PC-9 (cell line): ENCODE measurements at regions not wholly inside any gene's neighbourhood (a gene's known extent, or its start where the extent isn't known, plus 50 kb on each side); places are given as distances from the start of the nearest gene placed in this dataset.

Experiments used
- BruUV-seq: library from RNA; stranded (reverse); fragments of 400-500 nt; replicated peaks from 2 replicates; lab custom pipeline; 2021; lab: Mats Ljungman, UMichigan
- CTCF ChIA-PET: fragments of 300-600 bp; sonication (Branson Sonifier 250); formaldehyde crosslinking; loops from one replicate; lab custom pipeline; 2022; ENCODE audit warnings: antibody characterized with exemption; lab: Charles Lee
- POLR2A ChIA-PET: fragments of 300-600 bp; sonication (Branson Sonifier 250); formaldehyde crosslinking; loops from one replicate; lab custom pipeline; 2022; ENCODE audit warnings: antibody characterized with exemption; ENCODE audit not compliant: unreplicated experiment; lab: Charles Lee
- DNase-seq, 2 experiments: peaks; one replicate each; pipeline versions ENCODE4 v3.0.0 to v3.0.0-alpha.2; 2015 to 2022; ENCODE audit warnings: mixed read lengths in 1 of 2
- H2AFZ ChIP-seq: fragments of 200-600 bp; sonication (generic); 2 replicates; pipeline ENCODE4 v1.8.1; 2017; ENCODE audit warnings: antibody characterized with exemption
- H3F3A ChIP-seq: fragments of 200-600 bp; sonication (generic); 2 replicates; pipeline ENCODE4 v1.8.1; 2017; ENCODE audit warnings: antibody characterized with exemption, mild to moderate bottlenecking, low read depth; ENCODE audit not compliant: insufficient read depth
- H3K27ac ChIP-seq: fragments of 200-600 bp; sonication (generic); 2 replicates; pipeline ENCODE4 v1.6.1; 2016; ENCODE audit warnings: mixed run types
- H3K27me3 ChIP-seq: fragments of 200-600 bp; sonication (generic); 2 replicates; pipeline ENCODE4 v1.6.1; 2016; ENCODE audit warnings: low read depth, mixed run types; ENCODE audit not compliant: insufficient read depth
- H3K36me3 ChIP-seq: fragments of 200-600 bp; sonication (generic); 2 replicates; pipeline ENCODE4 v1.6.1; 2016; ENCODE audit warnings: low read depth, mixed run types
- H3K4me1 ChIP-seq: fragments of 200-600 bp; sonication (generic); replicated peaks from 2 replicates; pipeline ENCODE4 v1.6.1; 2016; ENCODE audit warnings: mixed run types; ENCODE audit not compliant: insufficient read depth
- H3K4me2 ChIP-seq: fragments of 200-600 bp; sonication (generic); 2 replicates; pipeline ENCODE4 v1.6.1; 2017; ENCODE audit warnings: mixed run types
- H3K4me3 ChIP-seq: fragments of 200-600 bp; sonication (generic); 2 replicates; pipeline ENCODE4 v1.6.1; 2016; ENCODE audit warnings: mixed run types
- H3K79me2 ChIP-seq: fragments of 200-600 bp; sonication (generic); 2 replicates; pipeline ENCODE4 v1.6.1; 2017; ENCODE audit warnings: low read depth, mixed run types
- H3K9me2 ChIP-seq: fragments of 200-600 bp; sonication (generic); 2 replicates; pipeline ENCODE4 v1.8.1; 2017; ENCODE audit warnings: mild to moderate bottlenecking; ENCODE audit not compliant: insufficient read depth
- H3K9me3 ChIP-seq: fragments of 200-600 bp; sonication (generic); 2 replicates; pipeline ENCODE4 v1.8.1; 2016; ENCODE audit warnings: low read depth; ENCODE audit not compliant: insufficient read depth
- H4K20me1 ChIP-seq: fragments of 200-600 bp; sonication (generic); 2 replicates; pipeline ENCODE4 v1.8.1; 2017; ENCODE audit not compliant: insufficient read depth
- EZH2 ChIP-seq: fragments of 200-600 bp; sonication (generic); IDR thresholded peaks from 2 replicates; pipeline ENCODE4 v1.8.0; 2017; ENCODE audit warnings: antibody characterized with exemption, low read depth
- intact Hi-C: fragments of 100-400 bp; cut with micrococcal nuclease; formaldehyde crosslinking; loops from one replicate; pipeline ENCODE4 v1.10.0; 2022; ENCODE audit not compliant: unreplicated experiment
- TF ChIP-seq, protein P1 (sequence below): fragments of 200-600 bp; sonication (generic); conservative IDR thresholded peaks from 2 replicates; pipeline ENCODE4 v1.6.1; 2017; ENCODE audit warnings: mixed run types, antibody characterized with exemption, mild to moderate bottlenecking, moderate library complexity

DNA sequence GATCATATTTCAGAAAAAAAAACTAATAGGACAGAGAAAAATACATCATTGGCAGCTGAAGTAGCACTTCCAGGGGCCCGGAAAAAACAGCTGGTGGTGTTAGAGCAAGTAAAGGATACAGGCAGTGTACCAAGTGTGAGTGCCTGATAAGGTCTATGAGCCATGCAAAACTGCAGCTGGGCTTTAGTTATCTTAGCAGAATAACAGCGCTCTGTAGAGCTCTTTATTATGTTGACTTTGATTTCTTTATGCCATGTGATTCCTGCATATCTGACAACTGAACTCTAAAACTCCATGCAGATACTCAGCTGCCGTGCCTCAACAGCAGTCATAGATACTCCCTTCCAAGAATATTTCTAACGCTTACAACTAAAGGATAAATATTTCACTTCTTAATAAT, 119.5 kb downstream of the CAAP1 start:
- no peaks in the 10 kb centered on the region for H3K27me3 ChIP-seq
- H3K9me3 ChIP-seq, result no peaks in the 10 kb centered on the region
- no peak overlapping the region for H3K4me3 ChIP-seq
- no peak overlapping the region for H3K4me2 ChIP-seq
- H3K79me2 ChIP-seq, result no peaks in the 10 kb centered on the region
- CTCF ChIA-PET, result no interaction called here
- BruUV-seq, result no TSS peak
- H3K27ac ChIP-seq, result no peak overlapping the region
- no peaks in the 10 kb centered on the region for H3K4me1 ChIP-seq
- no peaks in the 10 kb centered on the region for H3F3A ChIP-seq
- no peaks in the 10 kb centered on the region for H4K20me1 ChIP-seq
- POLR2A ChIA-PET, result no interaction called here
- H2AFZ ChIP-seq, result no peak overlapping the region
- intact Hi-C loops, result no loop called here
- TF ChIP-seq EZH2, result no peak
- TF ChIP-seq, protein P1, sequence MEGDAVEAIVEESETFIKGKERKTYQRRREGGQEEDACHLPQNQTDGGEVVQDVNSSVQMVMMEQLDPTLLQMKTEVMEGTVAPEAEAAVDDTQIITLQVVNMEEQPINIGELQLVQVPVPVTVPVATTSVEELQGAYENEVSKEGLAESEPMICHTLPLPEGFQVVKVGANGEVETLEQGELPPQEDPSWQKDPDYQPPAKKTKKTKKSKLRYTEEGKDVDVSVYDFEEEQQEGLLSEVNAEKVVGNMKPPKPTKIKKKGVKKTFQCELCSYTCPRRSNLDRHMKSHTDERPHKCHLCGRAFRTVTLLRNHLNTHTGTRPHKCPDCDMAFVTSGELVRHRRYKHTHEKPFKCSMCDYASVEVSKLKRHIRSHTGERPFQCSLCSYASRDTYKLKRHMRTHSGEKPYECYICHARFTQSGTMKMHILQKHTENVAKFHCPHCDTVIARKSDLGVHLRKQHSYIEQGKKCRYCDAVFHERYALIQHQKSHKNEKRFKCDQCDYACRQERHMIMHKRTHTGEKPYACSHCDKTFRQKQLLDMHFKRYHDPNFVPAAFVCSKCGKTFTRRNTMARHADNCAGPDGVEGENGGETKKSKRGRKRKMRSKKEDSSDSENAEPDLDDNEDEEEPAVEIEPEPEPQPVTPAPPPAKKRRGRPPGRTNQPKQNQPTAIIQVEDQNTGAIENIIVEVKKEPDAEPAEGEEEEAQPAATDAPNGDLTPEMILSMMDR, result no peak
- no peak for DNase-seq
- no peaks in the 10 kb centered on the region for H3K36me3 ChIP-seq
- H3K9me2 ChIP-seq, result no peaks in the 10 kb centered on the region

DNA sequence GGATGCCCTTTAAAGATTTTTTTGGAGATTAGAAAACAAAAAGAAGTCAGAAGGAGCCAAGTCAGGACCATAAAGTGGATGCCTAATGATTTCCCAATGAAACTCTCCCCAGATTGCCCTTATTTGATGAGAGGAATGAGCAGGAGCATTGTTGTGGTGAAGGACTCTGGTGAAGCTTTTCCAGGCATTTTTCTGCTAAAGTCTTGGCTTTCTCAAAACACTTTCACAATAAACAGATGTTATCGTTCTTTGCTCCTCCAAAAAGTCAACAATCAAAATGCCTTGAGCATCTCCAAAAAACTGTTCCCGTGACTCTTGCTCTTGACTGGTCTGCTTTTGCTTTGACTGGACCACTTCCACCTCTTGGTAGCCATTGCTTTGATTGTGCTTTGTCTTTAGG, 121.8 kb downstream of the CAAP1 start:
- ChIA-PET CTCF (no interaction called here), POLR2A (no interaction called here)
- Histone ChIP-seq H3K27ac (no peak overlapping the region), H3K4me3 (no peak overlapping the region), H3K4me1 (no peaks in the 10 kb centered on the region), H3K9me2 (no peaks in the 10 kb centered on the region), H3K79me2 (no peaks in the 10 kb centered on the region), H3K27me3 (no peaks in the 10 kb centered on the region), H3K4me2 (no peak overlapping the region), H3K36me3 (no peaks in the 10 kb centered on the region), H2AFZ (no peak overlapping the region), H3K9me3 (no peaks in the 10 kb centered on the region), H3F3A (no peaks in the 10 kb centered on the region), H4K20me1 (no peaks in the 10 kb centered on the region)
- intact Hi-C loops, result no loop called here
- TF ChIP-seq, protein P1, result no peak
- no peak for TF ChIP-seq EZH2
- DNase-seq, result no peak
- no TSS peak for BruUV-seq

DNA sequence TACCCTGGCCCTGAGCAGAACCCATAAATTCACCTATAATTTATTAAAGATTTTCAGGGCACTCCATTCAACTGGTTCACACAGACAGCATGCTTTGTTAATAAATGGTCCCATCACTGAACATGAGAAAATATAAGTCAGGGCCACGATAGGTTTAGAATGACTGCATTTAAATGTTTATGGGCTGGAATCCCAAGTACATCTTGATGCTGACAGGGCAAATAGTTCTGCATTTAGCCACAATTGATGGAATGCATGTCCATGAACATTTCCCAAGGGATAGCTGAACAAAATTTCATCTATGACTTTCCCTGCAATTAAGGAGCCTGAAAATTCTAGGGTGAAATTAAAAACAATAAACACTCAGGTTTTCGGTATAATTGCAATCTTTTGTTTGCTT, 124.5 kb downstream of the CAAP1 start:
- no peak overlapping the region for H3K27ac ChIP-seq
- no peak for DNase-seq
- no TSS peak for BruUV-seq
- intact Hi-C loops, result no loop called here
- no peak overlapping the region for H3K4me2 ChIP-seq
- no peaks in the 10 kb centered on the region for H3K9me2 ChIP-seq
- ChIA-PET POLR2A (no interaction called here), CTCF (no interaction called here)
- H3K36me3 ChIP-seq, result no peaks in the 10 kb centered on the region
- no peaks in the 10 kb centered on the region for H3K79me2 ChIP-seq
- H3F3A ChIP-seq, result no peaks in the 10 kb centered on the region
- H3K27me3 ChIP-seq, result no peaks in the 10 kb centered on the region
- no peak overlapping the region for H2AFZ ChIP-seq
- H3K4me1 ChIP-seq, result no peaks in the 10 kb centered on the region
- H3K9me3 ChIP-seq, result no peaks in the 10 kb centered on the region
- H3K4me3 ChIP-seq, result no peak overlapping the region
- TF ChIP-seq, protein P1, result no peak
- H4K20me1 ChIP-seq, result no peaks in the 10 kb centered on the region
